Upper lobe of right lung (tissue), 1 donor: ENCODE measurements at regions not wholly inside any gene's neighbourhood (a gene's known extent, or its start where the extent isn't known, plus 50 kb on each side); places are given as distances from the start of the nearest gene placed in this dataset.

Experiments
- ATAC-seq: fragments of 200-7000 bp; cut with Tn5 transposase; one replicate; pipeline ENCODE4 v1.9.1; 2020; ENCODE audit warnings: mild to moderate bottlenecking, moderate library complexity
- DNase-seq: peaks from one replicate; pipeline ENCODE4 v3.0.0-alpha.2; 2020
- H3K27ac ChIP-seq: fragments of 200-600 bp; one replicate; pipeline ENCODE4 v1.8.0; 2022
- H3K27me3 ChIP-seq: fragments of 200-600 bp; one replicate; pipeline ENCODE4 v1.8.0; 2022; ENCODE audit warnings: mild to moderate bottlenecking
- H3K36me3 ChIP-seq: fragments of 200-600 bp; one replicate; pipeline ENCODE4 v1.8.0; 2022
- H3K4me1 ChIP-seq: fragments of 200-600 bp; one replicate; pipeline ENCODE4 v1.8.0; 2022
- H3K4me3 ChIP-seq: fragments of 200-600 bp; one replicate; pipeline ENCODE4 v1.8.0; 2022; ENCODE audit warnings: mild to moderate bottlenecking
- H3K9me3 ChIP-seq: fragments of 200-600 bp; one replicate; pipeline ENCODE4 v1.8.0; 2022
- CTCF ChIP-seq: fragments of 200-600 bp; IDR thresholded peaks from one replicate; pipeline ENCODE4 v1.8.0; 2022; ENCODE audit warnings: antibody characterized with exemption
- intact Hi-C: fragments of 100-400 bp; cut with DNase I; formaldehyde crosslinking; loops from one replicate; pipeline ENCODE4 v1.11.0; 2022
- donor health status: DM: no; HTN: yes; CAD: no; lungs with severe emphysema.

DNA sequence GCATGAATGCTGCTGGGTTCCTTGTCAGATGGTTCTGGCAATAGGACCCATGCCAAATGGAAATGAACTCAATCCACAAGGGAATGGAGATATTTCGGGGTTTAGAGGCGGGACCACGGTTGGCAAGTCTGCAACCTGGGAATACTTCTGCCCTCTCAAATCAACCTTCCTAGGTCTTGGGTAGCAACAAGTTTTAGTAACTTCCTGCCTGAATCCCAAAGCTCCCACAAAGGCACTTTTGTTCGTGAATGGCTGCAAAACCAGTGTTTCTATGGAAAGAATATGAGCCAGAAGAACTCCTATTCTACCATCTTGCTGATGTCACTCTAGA is 790.1 kb upstream of the SLC8A1 start:
- Histone ChIP-seq H3K4me3 (no peak overlapping the region), H3K27me3 (no peaks in the 10 kb centered on the region), H3K4me1 (no peaks in the 10 kb centered on the region), H3K9me3 (no peaks in the 10 kb centered on the region), H3K27ac (no peak overlapping the region), H3K36me3 (no peaks in the 10 kb centered on the region)
- TF ChIP-seq CTCF = no peak
- no peak for DNase-seq
- intact Hi-C loops = no loop called here
- ATAC-seq = no peak

- no peak overlapping the region for H3K4me3 ChIP-seq
- ATAC-seq (no peak), DNase-seq (no peak)
- no peaks in the 10 kb centered on the region for H3K4me1 ChIP-seq
- no peaks in the 10 kb centered on the region for H3K36me3 ChIP-seq
- intact Hi-C loops = no loop called here
- H3K27ac ChIP-seq = no peak overlapping the region
- TF ChIP-seq CTCF = no peak
- no peaks in the 10 kb centered on the region for H3K27me3 ChIP-seq
- no peaks in the 10 kb centered on the region for H3K9me3 ChIP-seq
Measured at GRCh38 chr2:41267929-41268659, 779.7 kb upstream of the PKDCC start.

GRCh38 chr2:41283079-41283775 is 764.6 kb upstream of the PKDCC start:
- TF ChIP-seq CTCF = no peak
- ATAC-seq = no peak
- no peaks in the 10 kb centered on the region for H3K27me3 ChIP-seq
- H3K36me3 ChIP-seq = no peaks in the 10 kb centered on the region
- H3K9me3 ChIP-seq = no peaks in the 10 kb centered on the region
- no peak overlapping the region for H3K27ac ChIP-seq
- DNase-seq = no peak
- intact Hi-C loops = no loop called here
- H3K4me3 ChIP-seq = no peak overlapping the region
- H3K4me1 ChIP-seq = no peaks in the 10 kb centered on the region

GRCh38 chr2:41293491-41293890 is 754.3 kb upstream of the PKDCC start:
- ATAC-seq = no peak
- Histone ChIP-seq H3K36me3 (no peaks in the 10 kb centered on the region), H3K4me1 (no peaks in the 10 kb centered on the region), H3K9me3 (no peaks in the 10 kb centered on the region), H3K27me3 (no peaks in the 10 kb centered on the region), H3K27ac (no peak overlapping the region), H3K4me3 (no peak overlapping the region)
- intact Hi-C loops = no loop called here
- no peak for DNase-seq
- no peak for TF ChIP-seq CTCF

GRCh38 chr2:41294331-41294730 is 753.5 kb upstream of the PKDCC start:
- Histone ChIP-seq H3K27me3 (no peaks in the 10 kb centered on the region), H3K4me3 (no peak overlapping the region), H3K36me3 (no peaks in the 10 kb centered on the region), H3K4me1 (no peaks in the 10 kb centered on the region), H3K9me3 (no peaks in the 10 kb centered on the region), H3K27ac (no peak overlapping the region)
- no peak for TF ChIP-seq CTCF
- intact Hi-C loops = no loop called here
- ATAC-seq (no peak), DNase-seq (no peak)
